ENCODE measurements at regions not wholly inside any gene's neighbourhood (a gene's known extent, or its start where the extent isn't known, plus 50 kb on each side); places are given as distances from the start of the nearest gene placed in this dataset.

GRCh38 chr12:107992870-107993451 is 136.1 kb upstream of the WSCD2 start:
- peak; percentile 64 for DNase-seq (ENCODE audit: low read depth)
- H3K4me3 ChIP-seq (ENCODE audit: low read depth, low read length) = no peak overlapping the region
- TF ChIP-seq MYC (IDR thresholded peaks at IDR 0.05; ENCODE audit: low read depth, low read length) (no peak), POLR2A (IDR thresholded peaks at IDR 0.05; ENCODE audit: extremely low read depth, insufficient read length) (no peak), MAX (IDR thresholded peaks at IDR 0.05; ENCODE audit: low read depth, low read length) (no peak), CTCF (IDR thresholded peaks at IDR 0.05; ENCODE audit: low read depth, low read length) (peak; percentile 63)

- TF ChIP-seq MAX (IDR thresholded peaks at IDR 0.05; ENCODE audit: low read depth, low read length) = no peak
- TF ChIP-seq MYC (IDR thresholded peaks at IDR 0.05; ENCODE audit: low read depth, low read length) = no peak
- no peak for TF ChIP-seq CTCF (IDR thresholded peaks at IDR 0.05; ENCODE audit: low read depth, low read length)
- no peak for TF ChIP-seq POLR2A (IDR thresholded peaks at IDR 0.05; ENCODE audit: extremely low read depth, insufficient read length)
- DNase-seq (ENCODE audit: low read depth) = no peak
- no peak overlapping the region for H3K4me3 ChIP-seq (ENCODE audit: low read depth, low read length)
These were observed 130.2 kb upstream of the WSCD2 start for GRCh38 chr12:107998863-107999262.

- H3K4me3 ChIP-seq (ENCODE audit: low read depth, low read length) = no peak overlapping the region
- no peak for DNase-seq (ENCODE audit: low read depth)
- TF ChIP-seq POLR2A (IDR thresholded peaks at IDR 0.05; ENCODE audit: extremely low read depth, insufficient read length) (no peak), MYC (IDR thresholded peaks at IDR 0.05; ENCODE audit: low read depth, low read length) (no peak)
These were observed 129.0 kb upstream of the WSCD2 start for GRCh38 chr12:108000111-108000510.

GRCh38 chr12:108004319-108004718 is 124.8 kb upstream of the WSCD2 start:
- peak; percentile 19 for DNase-seq (ENCODE audit: low read depth)
- H3K4me3 ChIP-seq (ENCODE audit: low read depth, low read length) = no peak overlapping the region
- TF ChIP-seq CTCF (IDR thresholded peaks at IDR 0.05; ENCODE audit: low read depth, low read length) (no peak), MAX (IDR thresholded peaks at IDR 0.05; ENCODE audit: low read depth, low read length) (no peak)

GRCh38 chr12:108008163-108008905 is 120.8 kb upstream of the WSCD2 start:
- no peak for TF ChIP-seq MYC (IDR thresholded peaks at IDR 0.05; ENCODE audit: low read depth, low read length)
- no peak for TF ChIP-seq MAX (IDR thresholded peaks at IDR 0.05; ENCODE audit: low read depth, low read length)
- TF ChIP-seq CTCF (IDR thresholded peaks at IDR 0.05; ENCODE audit: low read depth, low read length) = no peak
- TF ChIP-seq POLR2A (IDR thresholded peaks at IDR 0.05; ENCODE audit: extremely low read depth, insufficient read length) = no peak
- H3K4me3 ChIP-seq (ENCODE audit: low read depth, low read length) = no peak overlapping the region
- DNase-seq (ENCODE audit: low read depth) = no peak

GRCh38 chr12:108009442-108010070 is 119.5 kb upstream of the WSCD2 start:
- H3K4me3 ChIP-seq (ENCODE audit: low read depth, low read length) = no peak overlapping the region
- DNase-seq (ENCODE audit: low read depth) = no peak
- TF ChIP-seq POLR2A (IDR thresholded peaks at IDR 0.05; ENCODE audit: extremely low read depth, insufficient read length) (no peak), CTCF (IDR thresholded peaks at IDR 0.05; ENCODE audit: low read depth, low read length) (no peak), MYC (IDR thresholded peaks at IDR 0.05; ENCODE audit: low read depth, low read length) (no peak)

All from NB4 (cell line).